ENCODE measurements at regions not wholly inside any gene's neighbourhood (a gene's known extent, or its start where the extent isn't known, plus 50 kb on each side); places are given as distances from the start of the nearest gene placed in this dataset.

GRCh38 chr7:41135511-41135910 lies 567.4 kb downstream of the INHBA start:
- no peaks in the 10 kb centered on the region for H3K9me3 Mint-ChIP-seq (ENCODE audit: unreplicated experiment)
- DNase-seq (ENCODE audit: extremely low spot score, unreplicated experiment), result no peak
- no peaks in the 10 kb centered on the region for H3K27me3 Mint-ChIP-seq (ENCODE audit: unreplicated experiment)
- no peak overlapping the region for H3K27ac Mint-ChIP-seq (ENCODE audit: unreplicated experiment)
- H3K36me3 Mint-ChIP-seq (ENCODE audit: unreplicated experiment), result no peaks in the 10 kb centered on the region
- peaks cover 14% of the 10 kb centered on the region for H3K4me1 Mint-ChIP-seq (ENCODE audit: unreplicated experiment)
- no peak for TF ChIP-seq CTCF (IDR thresholded peaks at IDR 0.05)
- H3K4me3 Mint-ChIP-seq (ENCODE audit: unreplicated experiment), result no peak overlapping the region

DNA sequence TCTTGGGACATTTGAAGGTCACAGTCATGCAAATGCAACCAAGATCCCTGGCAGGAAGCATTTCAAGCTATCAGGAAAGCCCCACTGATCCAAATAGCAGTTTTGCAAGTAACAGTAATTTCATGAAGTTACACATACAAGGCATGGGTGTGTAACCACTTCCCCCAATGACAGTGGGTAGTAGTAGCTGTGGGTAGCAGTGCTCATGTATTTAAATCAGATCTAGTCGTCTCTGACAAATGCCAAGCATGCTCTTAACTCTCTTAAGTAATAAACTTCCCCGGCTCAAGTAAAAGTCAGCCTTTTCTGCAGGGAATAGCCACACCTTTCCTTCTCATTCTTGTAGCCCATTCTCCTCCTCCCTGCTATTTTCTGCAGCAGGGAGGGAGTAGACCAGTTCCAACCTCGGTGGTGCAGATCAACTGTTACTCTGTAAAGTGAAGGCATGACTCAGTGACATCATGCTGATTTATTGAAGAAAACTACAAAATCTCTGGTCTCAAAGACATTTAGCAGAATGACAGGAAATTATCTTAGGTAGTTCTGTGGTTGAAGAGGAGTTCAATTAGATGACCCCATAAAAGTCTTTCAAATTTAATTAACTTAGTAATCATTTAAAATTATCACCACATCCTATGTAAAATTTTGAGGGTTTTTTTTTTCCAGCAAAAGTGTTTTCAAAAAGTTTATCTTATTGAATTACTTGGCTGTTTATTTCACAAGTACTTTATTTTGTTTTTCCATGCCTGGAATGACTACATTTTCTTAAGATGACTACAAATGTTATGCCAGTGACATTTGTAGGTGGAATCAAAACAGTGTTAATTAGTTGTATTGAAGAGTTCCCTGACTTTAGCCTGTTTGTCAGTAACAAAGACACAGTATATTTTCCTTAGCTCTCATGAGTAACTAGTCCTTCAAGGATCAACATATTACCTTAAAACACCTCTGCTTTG lies 568.3 kb downstream of the INHBA start:
- Mint-ChIP-seq H3K36me3 (ENCODE audit: unreplicated experiment) (no peaks in the 10 kb centered on the region), H3K9me3 (ENCODE audit: unreplicated experiment) (no peaks in the 10 kb centered on the region), H3K27ac (ENCODE audit: unreplicated experiment) (no peak overlapping the region), H3K4me3 (ENCODE audit: unreplicated experiment) (no peak overlapping the region), H3K4me1 (ENCODE audit: unreplicated experiment) (peaks cover 14% of the 10 kb centered on the region), H3K27me3 (ENCODE audit: unreplicated experiment) (no peaks in the 10 kb centered on the region)
- no peak for TF ChIP-seq CTCF (IDR thresholded peaks at IDR 0.05)
- DNase-seq (ENCODE audit: extremely low spot score, unreplicated experiment), result no peak

GRCh38 chr7:41133690-41134299 lies 569.1 kb downstream of the INHBA start:
- no peak for DNase-seq (ENCODE audit: extremely low spot score, unreplicated experiment)
- no peak for TF ChIP-seq CTCF (IDR thresholded peaks at IDR 0.05)
- Mint-ChIP-seq H3K4me3 (ENCODE audit: unreplicated experiment) (no peak overlapping the region), H3K36me3 (ENCODE audit: unreplicated experiment) (no peaks in the 10 kb centered on the region), H3K27ac (ENCODE audit: unreplicated experiment) (no peak overlapping the region), H3K4me1 (ENCODE audit: unreplicated experiment) (peaks cover 14% of the 10 kb centered on the region), H3K27me3 (ENCODE audit: unreplicated experiment) (no peaks in the 10 kb centered on the region), H3K9me3 (ENCODE audit: unreplicated experiment) (no peaks in the 10 kb centered on the region)

- no peak overlapping the region for H3K4me3 Mint-ChIP-seq (ENCODE audit: unreplicated experiment)
- no peaks in the 10 kb centered on the region for H3K36me3 Mint-ChIP-seq (ENCODE audit: unreplicated experiment)
- no peak for DNase-seq (ENCODE audit: extremely low spot score, unreplicated experiment)
- TF ChIP-seq CTCF (IDR thresholded peaks at IDR 0.05), result no peak
- H3K27ac Mint-ChIP-seq (ENCODE audit: unreplicated experiment), result no peak overlapping the region
- H3K9me3 Mint-ChIP-seq (ENCODE audit: unreplicated experiment), result no peaks in the 10 kb centered on the region
- peaks cover 14% of the 10 kb centered on the region for H3K4me1 Mint-ChIP-seq (ENCODE audit: unreplicated experiment)
- no peaks in the 10 kb centered on the region for H3K27me3 Mint-ChIP-seq (ENCODE audit: unreplicated experiment)
Measured at GRCh38 chr7:41131956-41132355, 570.9 kb downstream of the INHBA start.

- no peak for DNase-seq (ENCODE audit: extremely low spot score, unreplicated experiment)
- H3K9me3 Mint-ChIP-seq (ENCODE audit: unreplicated experiment), result no peaks in the 10 kb centered on the region
- H3K4me3 Mint-ChIP-seq (ENCODE audit: unreplicated experiment), result no peak overlapping the region
- H3K4me1 Mint-ChIP-seq (ENCODE audit: unreplicated experiment), result peaks cover 14% of the 10 kb centered on the region
- no peak overlapping the region for H3K27ac Mint-ChIP-seq (ENCODE audit: unreplicated experiment)
- H3K27me3 Mint-ChIP-seq (ENCODE audit: unreplicated experiment), result no peaks in the 10 kb centered on the region
- TF ChIP-seq CTCF (IDR thresholded peaks at IDR 0.05), result no peak
- no peaks in the 10 kb centered on the region for H3K36me3 Mint-ChIP-seq (ENCODE audit: unreplicated experiment)
Measured at GRCh38 chr7:41130561-41131236, 572.2 kb downstream of the INHBA start.

Measured in osteocyte (in vitro differentiated cells).